HG02885 (cell line): ENCODE measurements at regions not wholly inside any gene's neighbourhood (a gene's known extent, or its start where the extent isn't known, plus 50 kb on each side); places are given as distances from the start of the nearest gene placed in this dataset.

Source experiments
- ATAC-seq: cut with Tn5 transposase; IDR thresholded peaks from one replicate; pipeline ENCODE4 v1.9.1; 2021; ENCODE audit warnings: mild to moderate bottlenecking; ENCODE audit not compliant: unreplicated experiment, poor library complexity

DNA sequence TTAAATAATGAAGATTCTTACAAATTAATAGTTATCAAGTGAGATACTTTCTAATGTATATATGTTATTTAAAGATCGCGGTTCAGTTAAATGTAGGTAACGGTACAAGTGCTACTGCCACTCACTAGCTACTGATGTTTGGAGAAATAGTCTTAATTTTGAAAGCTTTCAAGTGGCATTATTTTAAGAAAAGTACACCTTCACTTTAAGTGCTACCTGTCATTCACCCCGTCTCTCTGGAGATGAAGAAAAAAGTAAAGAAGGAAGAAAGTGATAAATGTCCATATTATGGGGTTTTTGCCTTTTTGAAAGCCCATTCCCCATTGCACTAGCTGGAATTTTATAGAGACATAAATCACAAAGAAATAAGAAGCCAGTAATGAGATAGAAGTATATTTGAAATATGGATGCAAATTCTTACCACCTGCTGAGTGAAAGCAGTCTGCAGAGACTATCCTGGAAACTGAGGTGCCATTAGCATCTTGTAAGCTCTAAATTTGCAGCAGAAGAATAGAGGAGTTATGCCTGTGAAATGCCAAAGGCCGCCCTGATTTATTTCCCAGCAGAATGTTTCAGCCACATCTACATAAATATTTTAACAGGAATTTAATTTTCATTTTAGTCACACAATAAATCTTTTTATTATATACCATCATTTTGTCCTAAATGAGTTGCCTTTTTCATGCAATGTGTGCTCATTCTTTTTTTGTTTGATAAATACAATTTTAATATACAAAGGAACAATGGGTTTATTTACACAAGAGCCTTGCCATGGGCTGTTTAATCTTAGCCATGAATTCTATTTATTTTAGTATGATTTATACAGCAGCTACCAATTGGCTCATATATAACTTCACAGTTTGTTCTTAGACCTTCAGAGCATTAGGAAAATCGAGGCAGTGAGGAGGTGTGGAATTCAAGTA is 489.9 kb upstream of the RAG2 start:
- ATAC-seq, result no peak

DNA sequence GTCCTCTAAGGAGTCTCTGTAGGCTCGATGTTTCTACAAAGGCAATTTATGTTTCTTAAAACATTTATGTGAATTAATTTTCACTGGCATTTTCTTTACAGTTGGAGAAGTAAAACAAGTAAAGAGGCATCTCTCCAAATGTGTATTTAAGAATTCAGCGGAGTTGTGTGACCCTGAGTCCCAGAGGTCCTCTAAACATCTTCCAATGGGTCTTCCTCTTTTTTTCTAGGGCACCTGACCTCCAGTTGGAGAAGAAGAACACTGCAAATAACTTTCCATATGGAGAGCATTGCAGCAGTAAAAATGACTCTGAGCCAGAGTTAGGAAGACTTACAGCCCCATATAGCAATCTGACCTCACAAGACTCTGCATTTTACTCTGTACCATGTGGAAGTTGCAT is 480.5 kb upstream of the RAG2 start:
- no peak for ATAC-seq

DNA sequence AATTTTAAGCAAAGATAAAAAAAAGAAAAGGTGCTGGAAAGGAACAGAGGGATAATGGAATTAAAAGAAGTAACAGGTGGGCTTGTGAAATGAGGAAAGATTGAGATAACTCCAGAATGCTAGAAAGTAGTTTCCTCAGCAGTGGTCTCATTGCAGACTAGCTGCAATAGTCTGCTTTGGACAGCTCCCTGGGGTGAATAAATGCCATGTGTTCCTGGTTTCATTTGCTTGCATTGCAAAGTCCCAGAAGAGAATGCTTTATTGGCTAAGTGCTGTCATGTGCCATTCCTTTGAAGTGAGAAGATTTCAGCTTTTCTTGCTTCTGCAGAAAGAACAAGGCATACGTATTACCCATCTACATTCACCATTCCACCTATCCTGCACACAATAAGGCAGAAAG is 478.8 kb upstream of the RAG2 start:
- ATAC-seq, result no peak

DNA sequence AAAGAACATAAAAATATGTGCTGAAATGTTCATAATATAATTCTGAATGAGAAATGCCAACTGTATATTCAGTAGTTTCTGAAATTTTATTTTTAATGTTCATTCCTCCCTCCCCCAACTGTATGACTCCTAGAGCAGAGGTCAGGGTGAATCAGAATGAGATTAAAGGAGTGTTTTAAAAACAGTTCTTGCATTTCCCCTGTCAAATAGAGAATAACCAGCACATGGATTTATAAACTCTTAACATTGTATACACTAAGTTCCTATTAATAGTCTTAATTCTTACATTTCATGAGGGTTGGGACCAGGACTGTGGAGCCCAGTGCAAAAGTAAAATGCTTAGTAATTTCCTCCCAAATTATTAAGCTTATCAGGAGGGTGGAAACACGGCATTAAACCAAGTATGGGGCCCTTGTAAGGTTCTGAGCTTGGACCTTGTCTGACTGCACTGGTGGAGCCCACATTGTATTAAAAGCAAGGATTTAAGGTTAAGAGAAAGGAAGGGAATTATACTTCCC is 474.6 kb upstream of the RAG2 start:
- no peak for ATAC-seq

DNA sequence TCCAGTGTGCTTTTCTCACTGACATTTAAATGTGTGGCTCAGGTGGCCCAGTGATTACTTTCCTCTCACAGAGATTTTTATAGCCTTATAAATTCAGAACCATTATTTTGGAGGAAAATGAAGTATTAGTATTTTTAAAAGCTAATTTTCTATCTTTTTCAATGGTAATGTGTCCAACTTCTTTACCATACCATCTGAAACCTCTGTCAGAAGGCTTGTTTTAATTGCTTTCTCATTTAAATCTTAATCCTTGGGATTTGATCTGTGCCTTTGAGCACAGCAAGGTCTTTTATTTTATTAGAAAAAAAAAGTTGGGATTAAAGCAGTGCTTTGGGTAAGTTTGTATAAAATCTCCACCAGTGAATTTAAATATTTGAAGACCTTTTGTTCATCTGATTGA is 452.3 kb upstream of the RAG2 start:
- ATAC-seq, result no peak

DNA sequence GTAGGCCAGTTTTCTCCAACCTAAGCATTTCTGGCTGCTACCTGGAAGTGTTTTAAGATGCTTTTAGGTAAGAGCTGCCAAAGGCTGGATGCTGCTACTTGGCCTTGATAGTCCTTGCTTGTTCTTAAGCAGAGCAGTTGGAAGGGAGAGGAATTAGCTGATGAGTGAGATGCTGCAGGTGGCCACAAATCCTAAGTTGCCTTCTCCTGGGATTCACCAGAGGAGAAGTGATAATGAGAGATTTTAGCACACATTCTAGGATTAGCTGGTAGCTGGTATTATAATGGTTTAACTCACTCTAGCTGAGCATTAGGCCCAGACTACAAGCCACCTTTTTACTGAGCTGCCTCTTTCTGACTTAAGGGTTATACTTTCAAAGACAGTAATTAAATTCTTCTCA is 442.9 kb upstream of the RAG2 start:
- no peak for ATAC-seq

DNA sequence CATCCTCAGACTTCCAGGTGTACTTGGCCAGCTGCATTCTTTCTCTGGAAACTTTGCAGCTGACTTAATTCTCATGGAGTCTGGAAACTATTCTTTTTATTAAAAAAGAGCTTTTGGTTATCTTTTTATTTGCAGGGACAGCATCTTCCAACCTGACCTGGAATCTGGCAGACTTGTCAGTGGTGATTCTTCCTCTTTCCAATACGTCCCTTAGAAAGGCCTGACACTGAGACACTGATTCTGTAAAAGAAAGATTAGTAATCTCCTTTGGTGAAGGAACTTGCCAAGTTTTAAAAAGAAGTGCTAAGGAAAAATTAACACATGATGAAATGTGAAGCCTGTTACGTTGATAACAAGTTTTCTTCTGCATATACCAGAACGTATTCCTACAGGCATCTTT is 440.9 kb upstream of the RAG2 start:
- no peak for ATAC-seq

DNA sequence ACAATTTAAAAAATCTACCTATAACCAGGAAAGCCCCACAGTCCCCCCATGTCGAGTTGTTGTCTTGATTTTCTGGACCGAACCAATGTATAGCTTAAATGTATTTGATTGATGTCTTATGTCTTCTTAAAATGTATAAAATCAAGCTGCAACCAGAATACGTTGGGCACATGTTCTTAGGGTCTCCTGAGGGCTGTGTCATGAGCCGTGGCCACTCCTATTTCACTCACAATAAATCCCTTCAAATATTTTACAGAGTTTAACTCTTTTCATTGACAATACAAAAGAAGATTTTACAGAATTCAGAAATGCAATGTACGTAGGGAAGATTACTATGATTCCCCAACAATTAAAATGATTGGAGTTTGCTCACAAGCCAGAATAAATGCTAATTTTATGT is 428.7 kb upstream of the RAG2 start:
- ATAC-seq, result no peak

DNA sequence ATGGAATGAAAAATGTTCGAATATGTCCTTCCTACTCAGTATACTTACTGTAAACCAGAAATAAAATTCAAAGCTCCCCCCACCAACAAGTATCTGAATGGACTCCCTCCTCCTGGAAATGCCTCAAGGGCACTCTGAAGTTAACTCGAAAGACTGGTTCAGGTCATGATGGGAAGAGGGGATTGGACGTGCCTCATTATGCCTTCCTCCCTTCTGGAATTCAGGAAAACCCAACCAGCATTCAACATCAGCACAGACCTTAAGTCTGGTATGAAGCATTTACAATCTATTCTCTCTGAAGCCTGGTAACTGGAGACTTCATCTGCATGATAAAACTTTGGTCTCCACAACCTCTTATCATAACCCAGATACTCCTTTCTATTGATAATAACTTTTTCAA is 428.3 kb upstream of the RAG2 start:
- no peak for ATAC-seq

DNA sequence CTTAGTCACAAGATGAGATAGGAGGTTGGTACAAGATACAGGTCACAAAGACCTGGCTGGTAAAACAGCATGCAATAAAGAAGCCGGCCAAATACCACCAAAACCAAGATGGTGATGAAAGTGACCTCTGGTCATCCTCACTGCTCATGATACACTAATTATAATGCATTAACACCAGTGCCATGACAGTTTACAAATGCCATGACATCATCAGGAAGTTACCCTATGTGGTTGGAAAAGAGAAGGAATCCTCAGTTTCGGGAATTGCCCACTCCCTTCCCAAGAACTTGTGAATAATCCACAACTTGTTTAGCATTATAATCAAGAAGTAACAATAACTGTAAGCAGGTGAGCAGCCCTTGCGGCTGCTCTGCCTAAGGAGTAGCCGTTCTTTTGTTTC is 408.5 kb upstream of the RAG2 start:
- ATAC-seq, result no peak

DNA sequence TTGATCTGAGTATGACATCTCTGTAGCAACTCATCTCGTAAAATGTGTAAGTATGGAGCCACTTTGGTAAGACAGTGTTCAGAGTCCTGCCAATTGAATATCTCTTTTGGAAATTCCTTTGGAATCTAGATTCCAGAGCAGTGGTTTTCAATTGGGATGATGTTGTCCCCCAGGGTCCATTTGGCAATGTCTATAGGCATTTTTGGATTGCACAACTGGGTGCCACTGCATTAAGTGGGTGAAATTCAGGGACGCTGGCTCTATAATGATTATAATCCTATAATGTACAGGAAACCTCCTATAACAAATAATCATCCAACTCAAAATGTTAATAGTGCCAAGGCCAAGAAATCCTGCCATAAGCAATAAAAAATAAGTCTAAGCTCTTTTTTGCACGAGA is 404.8 kb upstream of the RAG2 start:
- no peak for ATAC-seq

DNA sequence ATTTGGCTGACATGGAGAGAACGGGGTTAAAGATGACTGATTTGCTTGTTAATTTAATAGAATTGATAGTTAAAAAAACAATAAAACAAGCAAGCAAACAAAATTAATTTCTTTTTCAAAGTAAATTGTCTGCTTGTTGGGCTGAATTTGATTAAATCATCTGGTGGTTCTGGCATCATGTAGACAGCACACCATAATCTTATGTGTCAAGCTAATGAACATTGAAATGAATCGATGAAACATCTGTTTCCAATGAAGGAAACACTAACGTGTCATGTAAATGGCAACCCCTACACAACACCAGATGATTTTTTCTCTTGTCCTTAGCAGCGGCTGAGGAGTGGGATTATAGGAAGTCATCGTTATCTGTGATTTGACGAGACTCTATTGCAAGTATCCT is 399.6 kb upstream of the RAG2 start:
- ATAC-seq, result no peak

DNA sequence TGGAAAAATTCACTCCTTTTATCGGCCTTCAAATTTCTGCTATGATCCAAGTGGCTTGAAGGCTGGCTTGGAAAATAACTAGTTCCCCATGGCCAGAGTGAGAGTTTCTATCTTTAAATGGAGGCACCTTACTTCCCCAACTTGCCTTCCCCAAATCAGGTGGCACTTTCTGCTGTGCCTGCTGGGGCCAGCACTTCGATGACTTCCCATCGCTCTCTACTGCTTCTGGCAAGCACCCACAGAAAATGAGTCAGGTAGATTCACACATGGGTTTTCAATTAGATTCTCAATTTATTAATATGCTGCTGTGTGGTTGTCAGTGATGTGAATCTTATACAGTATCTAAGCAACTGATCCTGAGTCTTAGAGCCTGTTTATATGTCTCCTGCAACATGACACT is 398.8 kb upstream of the RAG2 start:
- no peak for ATAC-seq

DNA sequence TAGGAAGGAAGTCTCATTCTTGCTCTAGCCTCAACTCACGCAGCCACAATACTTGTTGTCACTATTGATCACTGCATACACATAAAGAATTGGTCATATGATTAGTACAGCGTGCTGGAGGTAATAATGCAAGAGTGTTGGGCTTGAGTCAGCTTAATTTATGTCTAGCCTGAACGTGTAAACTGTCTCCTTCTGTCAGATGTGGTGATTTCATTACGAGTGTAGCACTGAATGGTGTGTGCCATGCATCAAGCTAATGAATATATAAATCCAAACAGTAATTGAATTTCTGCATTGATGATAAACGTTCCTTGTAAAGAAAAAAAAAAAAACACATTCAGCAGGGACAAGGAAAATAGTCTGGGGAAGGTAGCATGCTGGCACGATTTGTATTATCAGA is 396.2 kb upstream of the RAG2 start:
- no peak for ATAC-seq

DNA sequence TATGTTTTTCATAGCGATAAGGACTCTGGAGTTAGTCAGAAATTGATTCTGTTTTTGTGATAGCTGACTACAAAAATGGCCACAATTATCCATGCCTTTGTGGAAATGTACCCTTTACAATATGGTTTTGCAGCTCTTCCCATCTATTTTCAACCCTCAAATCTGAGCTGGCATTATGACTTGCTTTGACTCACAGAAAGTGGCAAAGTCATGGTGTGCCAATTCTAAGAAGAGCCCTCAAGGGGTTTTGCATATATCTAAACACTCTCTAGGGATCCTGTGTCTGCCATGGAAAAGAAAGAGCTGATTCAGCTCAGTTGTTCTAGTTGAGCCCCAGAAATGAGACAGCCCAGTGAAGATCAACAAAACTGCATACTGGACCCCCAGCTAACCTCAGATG is 390.5 kb upstream of the RAG2 start:
- ATAC-seq, result no peak

DNA sequence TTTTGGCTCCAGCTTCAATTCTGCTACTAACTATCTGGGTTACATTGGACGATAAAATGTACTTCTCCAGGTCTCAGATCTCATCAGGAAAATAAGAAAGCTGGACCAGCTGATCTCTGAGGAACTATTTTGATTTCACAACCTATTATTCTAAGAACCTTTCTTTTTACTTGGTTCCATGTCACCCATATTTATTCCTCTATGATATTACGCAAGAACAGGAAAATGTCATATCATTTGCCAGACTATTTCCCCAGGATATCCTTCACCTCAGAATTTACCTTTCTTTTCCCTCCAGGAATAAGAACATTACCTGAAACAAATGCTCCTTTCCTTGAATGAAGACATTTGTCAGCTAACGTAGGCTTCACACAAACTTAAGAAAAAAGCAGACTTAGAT is 387.5 kb upstream of the RAG2 start:
- ATAC-seq, result no peak

DNA sequence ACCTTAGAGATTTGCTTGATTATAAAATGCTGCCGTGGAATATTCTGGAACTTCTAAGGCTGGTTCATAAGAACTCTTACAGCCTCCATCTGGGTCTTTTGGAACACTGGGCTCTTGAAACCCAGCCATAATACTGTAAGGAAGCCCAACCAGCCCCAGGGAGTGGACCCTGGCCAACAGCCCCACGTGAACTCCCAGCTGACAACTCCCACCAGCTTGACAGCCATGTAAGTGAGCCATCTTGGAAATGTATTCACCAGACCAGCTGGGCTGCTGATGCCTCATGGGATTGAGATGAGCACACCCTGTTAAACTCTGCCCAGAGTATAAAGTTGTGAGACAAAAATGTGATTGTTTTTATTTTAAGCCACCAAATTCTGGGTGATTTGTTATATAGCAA is 378.7 kb upstream of the RAG2 start:
- ATAC-seq, result no peak

DNA sequence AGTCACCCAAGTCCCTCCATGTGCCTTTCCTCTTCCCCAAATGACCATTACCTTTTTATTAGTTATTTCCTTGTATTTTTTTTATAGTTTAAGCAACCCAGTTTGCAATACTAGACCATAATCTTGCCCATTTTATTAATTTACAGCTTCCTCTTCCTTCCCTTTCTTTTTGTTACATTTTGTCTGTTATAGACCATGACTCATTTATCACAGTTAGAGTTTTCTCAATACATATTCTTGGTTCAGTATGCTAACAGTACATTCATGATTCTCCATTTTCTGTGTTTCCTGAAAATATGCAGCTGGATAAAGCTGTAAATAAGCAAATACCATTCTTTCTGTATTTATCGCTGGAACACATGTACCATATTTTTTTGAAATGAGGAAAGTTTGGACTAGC is 376.7 kb upstream of the RAG2 start:
- ATAC-seq, result no peak

DNA sequence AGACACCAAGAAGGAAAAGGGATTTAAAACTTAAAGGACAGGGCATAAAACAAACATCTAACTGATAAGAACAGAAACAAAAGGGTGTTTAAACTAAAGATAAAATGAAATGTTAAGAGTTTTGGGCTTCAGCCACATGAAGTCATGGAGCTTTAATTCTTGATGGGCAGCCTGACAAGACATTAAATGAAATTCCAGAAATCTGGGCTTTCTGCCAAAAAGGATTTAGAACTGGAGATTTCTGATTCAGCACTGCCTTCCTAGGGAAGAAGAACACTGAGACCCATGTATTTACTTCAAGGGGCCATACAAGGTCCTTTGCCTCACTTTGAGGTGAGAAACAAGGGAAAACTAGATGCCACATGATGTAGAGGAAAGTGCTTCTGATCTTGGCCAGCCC is 355.9 kb upstream of the RAG2 start:
- ATAC-seq, result no peak

DNA sequence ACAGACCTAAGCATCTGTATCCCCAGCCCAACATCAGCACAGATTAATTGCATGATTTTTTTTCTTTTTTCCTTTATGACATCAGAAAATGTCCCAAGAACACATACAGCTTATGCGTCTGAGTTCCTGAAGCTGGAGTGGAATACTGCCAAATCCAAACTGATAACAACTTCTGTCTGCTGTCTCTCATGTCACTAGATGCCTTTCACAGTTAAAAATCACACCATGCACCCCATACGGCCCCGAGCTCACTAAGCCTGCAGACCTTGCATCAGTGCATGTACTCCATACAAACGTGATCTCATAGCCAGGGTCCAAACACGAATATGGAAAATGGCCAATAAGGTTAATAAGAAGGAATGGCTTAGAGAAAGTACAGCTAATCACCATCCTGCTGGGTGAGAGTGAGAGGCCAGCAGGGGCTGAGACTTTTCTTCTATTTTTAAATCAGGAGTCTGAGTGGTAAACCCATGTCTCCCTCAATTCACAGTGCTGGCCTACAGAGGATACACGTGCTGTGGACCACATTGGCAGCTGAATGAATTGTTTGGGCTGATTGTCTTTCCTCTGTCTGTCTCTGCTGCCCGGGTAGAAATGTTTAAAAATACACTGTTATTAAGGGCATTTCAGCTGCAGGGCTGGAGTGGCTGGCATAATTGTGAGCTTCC is 350.6 kb upstream of the RAG2 start:
- no peak for ATAC-seq

DNA sequence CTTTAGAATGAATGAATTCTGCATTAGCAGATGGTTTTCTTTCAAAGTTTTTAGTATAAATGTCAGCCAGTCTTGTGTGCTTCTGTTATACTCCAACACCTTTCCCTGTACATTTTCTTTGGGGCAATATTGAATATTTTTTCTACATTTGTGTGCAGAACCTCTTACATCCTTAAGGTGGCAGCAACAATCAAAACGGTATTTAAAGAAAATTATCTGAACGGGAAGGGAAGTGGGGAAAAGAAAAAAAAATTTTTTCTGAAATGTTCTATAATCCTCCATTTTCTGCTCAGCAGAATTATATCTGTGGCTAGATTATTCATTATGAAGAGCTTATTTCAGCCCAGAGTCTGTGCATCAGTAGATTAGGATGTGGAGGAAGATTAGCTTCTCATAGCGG is 347.3 kb upstream of the RAG2 start:
- peak; percentile 56 for ATAC-seq

DNA sequence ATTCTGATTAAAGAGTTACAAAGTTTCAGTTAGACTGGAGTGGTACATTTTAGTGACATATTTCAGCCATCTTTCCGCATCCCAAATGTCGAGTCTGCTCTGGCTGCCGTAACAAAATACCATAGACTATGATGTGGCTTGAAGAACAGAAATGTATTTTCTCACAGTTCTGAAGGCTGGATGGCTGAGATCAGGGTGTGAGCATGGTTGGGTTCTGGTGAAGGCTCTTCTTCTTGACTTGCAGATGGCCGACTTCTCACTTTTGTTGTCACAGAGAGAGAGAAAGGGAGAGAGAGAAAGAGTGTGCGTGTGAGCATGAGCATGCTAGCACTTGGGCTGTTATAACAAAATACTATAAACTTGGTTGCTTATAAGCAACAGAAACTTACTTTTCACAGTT is 335.4 kb upstream of the RAG2 start:
- no peak for ATAC-seq
